ENCODE measurements at regions not wholly inside any gene's neighbourhood (a gene's known extent, or its start where the extent isn't known, plus 50 kb on each side); places are given as distances from the start of the nearest gene placed in this dataset.
"Not testable (repeated sequence)": the region's sequence is repeated elsewhere in the genome, so short reads cannot be mapped to it uniquely, and the experiment has no call there.

- no peaks in the 10 kb centered on the region for H3K4me1 ChIP-seq
- H3K9me3 ChIP-seq = no peaks in the 10 kb centered on the region
- TF ChIP-seq CTCF (IDR thresholded peaks at IDR 0.05; ENCODE audit: low read depth, low read length) = no peak
- DNase-seq = no peak
- H3K36me3 ChIP-seq = no peaks in the 10 kb centered on the region
- no peak overlapping the region for H3K4me3 ChIP-seq (ENCODE audit: low read depth, low read length)
- H3K27me3 ChIP-seq = no peaks in the 10 kb centered on the region
These were observed 213.6 kb upstream of the FOXK1 start for GRCh38 chr7:4468320-4469102.

- DNase-seq = no peak
- Histone ChIP-seq H3K27me3 (no peaks in the 10 kb centered on the region), H3K9me3 (no peaks in the 10 kb centered on the region), H3K4me3 (ENCODE audit: low read depth, low read length) (no peak overlapping the region), H3K4me1 (no peaks in the 10 kb centered on the region), H3K36me3 (no peaks in the 10 kb centered on the region)
- TF ChIP-seq CTCF (IDR thresholded peaks at IDR 0.05; ENCODE audit: low read depth, low read length) = no peak
These were observed 211.8 kb upstream of the FOXK1 start for GRCh38 chr7:4470246-4470645.

- no peaks in the 10 kb centered on the region for H3K4me1 ChIP-seq
- H3K27me3 ChIP-seq = no peaks in the 10 kb centered on the region
- DNase-seq = no peak
- no peaks in the 10 kb centered on the region for H3K9me3 ChIP-seq
- no peak for TF ChIP-seq CTCF (IDR thresholded peaks at IDR 0.05; ENCODE audit: low read depth, low read length)
- H3K36me3 ChIP-seq = no peaks in the 10 kb centered on the region
- H3K4me3 ChIP-seq (ENCODE audit: low read depth, low read length) = no peak overlapping the region
These were observed 209.4 kb upstream of the FOXK1 start for GRCh38 chr7:4472728-4473127.

- Histone ChIP-seq H3K9me3 (no peaks in the 10 kb centered on the region; the same call in 1 of the 2 replicates), H3K4me3 (ENCODE audit: low read depth, low read length) (no peak overlapping the region), H3K4me1 (no peaks in the 10 kb centered on the region), H3K27me3 (no peaks in the 10 kb centered on the region), H3K36me3 (no peaks in the 10 kb centered on the region)
- peak; percentile 41 for TF ChIP-seq CTCF (IDR thresholded peaks at IDR 0.05; ENCODE audit: low read depth, low read length)
- peak; percentile 14 for DNase-seq
These were observed 202.6 kb upstream of the FOXK1 start for GRCh38 chr7:4479367-4480039.

- not testable (repeated sequence) for H3K36me3 ChIP-seq; DNase-seq; H3K27me3 ChIP-seq; H3K4me1 ChIP-seq; H3K9me3 ChIP-seq; H3K4me3 ChIP-seq (ENCODE audit: low read depth, low read length)
These were observed 202.0 kb upstream of the FOXK1 start for GRCh38 chr7:4480131-4480530.

- DNase-seq = no peak
- no peak overlapping the region for H3K4me3 ChIP-seq (ENCODE audit: low read depth, low read length)
- H3K36me3 ChIP-seq = no peaks in the 10 kb centered on the region
- no peaks in the 10 kb centered on the region for H3K4me1 ChIP-seq
- H3K27me3 ChIP-seq = no peaks in the 10 kb centered on the region
- TF ChIP-seq CTCF (IDR thresholded peaks at IDR 0.05; ENCODE audit: low read depth, low read length) = no peak
- H3K9me3 ChIP-seq = no peaks in the 10 kb centered on the region; the same call in 1 of the 2 replicates
These were observed 198.2 kb upstream of the FOXK1 start for GRCh38 chr7:4483851-4484250.

All from BE2C (cell line).